Breast epithelium (tissue), 3 donors: ENCODE measurements at regions not wholly inside any gene's neighbourhood (a gene's known extent, or its start where the extent isn't known, plus 50 kb on each side); places are given as distances from the start of the nearest gene placed in this dataset.

Source experiments
- POLR2A ChIP-seq: fragments of 450-650 bp; IDR thresholded peaks from one replicate; pipeline ENCODE4 v1.6.1; 2016; ENCODE audit warnings: antibody characterized with exemption, mild to moderate bottlenecking, moderate library complexity
- TF ChIP-seq, protein P1 (sequence below), 3 donors: fragments of 450-650 bp; IDR thresholded peaks; one replicate each; pipeline ENCODE4 v1.5.1; 2016 to 2017; ENCODE audit warnings: antibody characterized with exemption in 3 of 3, mild to moderate bottlenecking in 3 of 3, moderate library complexity in 3 of 3

DNA sequence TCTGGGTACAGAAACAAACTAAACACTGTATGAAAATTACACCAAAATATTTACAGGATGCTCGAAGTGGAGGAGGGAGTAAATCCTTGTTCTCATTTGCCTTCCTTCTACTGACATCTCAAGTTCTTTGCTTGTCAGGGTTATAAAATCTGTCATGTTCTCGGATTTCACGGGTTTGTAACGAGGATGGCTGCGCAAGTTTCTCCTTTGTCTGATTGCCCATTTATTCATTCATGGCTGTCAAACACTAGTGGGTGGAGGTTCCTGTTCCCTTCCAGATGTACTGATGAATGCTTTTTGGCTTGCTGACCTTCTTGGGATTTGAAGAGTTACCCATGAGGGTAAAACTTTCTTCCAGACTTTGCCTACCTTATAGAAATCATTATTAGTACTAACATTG is 206.9 kb downstream of the SPCS3 start:
- TF ChIP-seq, protein P1, sequence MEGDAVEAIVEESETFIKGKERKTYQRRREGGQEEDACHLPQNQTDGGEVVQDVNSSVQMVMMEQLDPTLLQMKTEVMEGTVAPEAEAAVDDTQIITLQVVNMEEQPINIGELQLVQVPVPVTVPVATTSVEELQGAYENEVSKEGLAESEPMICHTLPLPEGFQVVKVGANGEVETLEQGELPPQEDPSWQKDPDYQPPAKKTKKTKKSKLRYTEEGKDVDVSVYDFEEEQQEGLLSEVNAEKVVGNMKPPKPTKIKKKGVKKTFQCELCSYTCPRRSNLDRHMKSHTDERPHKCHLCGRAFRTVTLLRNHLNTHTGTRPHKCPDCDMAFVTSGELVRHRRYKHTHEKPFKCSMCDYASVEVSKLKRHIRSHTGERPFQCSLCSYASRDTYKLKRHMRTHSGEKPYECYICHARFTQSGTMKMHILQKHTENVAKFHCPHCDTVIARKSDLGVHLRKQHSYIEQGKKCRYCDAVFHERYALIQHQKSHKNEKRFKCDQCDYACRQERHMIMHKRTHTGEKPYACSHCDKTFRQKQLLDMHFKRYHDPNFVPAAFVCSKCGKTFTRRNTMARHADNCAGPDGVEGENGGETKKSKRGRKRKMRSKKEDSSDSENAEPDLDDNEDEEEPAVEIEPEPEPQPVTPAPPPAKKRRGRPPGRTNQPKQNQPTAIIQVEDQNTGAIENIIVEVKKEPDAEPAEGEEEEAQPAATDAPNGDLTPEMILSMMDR (IDR thresholded peaks at IDR 0.05), result no peak
- TF ChIP-seq POLR2A, result no peak
